Fibroblast of lung (primary cell): ENCODE measurements at regions not wholly inside any gene's neighbourhood (a gene's known extent, or its start where the extent isn't known, plus 50 kb on each side); places are given as distances from the start of the nearest gene placed in this dataset.

Experiments used
- DNase-seq, 2 donors: peaks; one replicate each; pipeline versions ENCODE4 v3.0.0 to v3.0.0-alpha.2; 2010; ENCODE audit warnings: low read depth in 2 of 2
- H2AFZ ChIP-seq: 2 replicates; pipeline ENCODE4 v1.5.1; 2012; ENCODE audit warnings: low read length, control low read depth, inconsistent platforms
- H3K27ac ChIP-seq: 2 replicates; pipeline ENCODE4 v1.5.1; 2011; ENCODE audit warnings: low read length, control low read depth; ENCODE audit not compliant: insufficient read depth
- H3K27me3 ChIP-seq: 2 replicates; pipeline ENCODE4 v1.5.1; 2011; ENCODE audit warnings: mild to moderate bottlenecking, low read length; ENCODE audit not compliant: control insufficient read depth, insufficient read depth
- H3K36me3 ChIP-seq: 2 replicates; pipeline ENCODE4 v1.5.1; 2011; ENCODE audit warnings: low read length; ENCODE audit not compliant: control insufficient read depth, insufficient read depth
- H3K4me1 ChIP-seq: 2 replicates; pipeline ENCODE4 v1.5.1; 2011; ENCODE audit warnings: low read length; ENCODE audit not compliant: control insufficient read depth, insufficient read depth; ENCODE audit errors: extremely low read depth
- H3K4me2 ChIP-seq: 2 replicates; pipeline ENCODE4 v1.5.1; 2011; ENCODE audit warnings: low read length, control low read depth; ENCODE audit not compliant: insufficient read depth; ENCODE audit errors: extremely low read depth
- H3K4me3 ChIP-seq, 4 experiments: fragments of 200-600 bp in 1 of 4; sonication (generic) in 1 of 4; replicated peaks in 1 of 4; 2 replicates each; pipeline ENCODE4 v1.5.1; 2011 to 2016; ENCODE audit warnings: low read length in 4 of 4, low read depth in 3 of 4, mild to moderate bottlenecking in 3 of 4, control low read depth in 2 of 4, inconsistent platforms in 1 of 4, mixed read lengths in 1 of 4; ENCODE audit not compliant: insufficient read depth in 1 of 4; ENCODE audit errors: control extremely low read depth in 1 of 4
- H3K79me2 ChIP-seq: 2 replicates; pipeline ENCODE4 v1.5.1; 2012; ENCODE audit warnings: mild to moderate bottlenecking, low read length, inconsistent platforms; ENCODE audit not compliant: control insufficient read depth, insufficient read depth
- H3K9ac ChIP-seq: 2 replicates; pipeline ENCODE4 v1.5.1; 2011; ENCODE audit warnings: mild to moderate bottlenecking, low read length, control low read depth; ENCODE audit not compliant: insufficient read depth
- H3K9me3 ChIP-seq: 2 replicates; pipeline ENCODE4 v1.5.1; 2012; ENCODE audit warnings: low read depth, low read length; ENCODE audit not compliant: control insufficient read depth, insufficient read depth
- H4K20me1 ChIP-seq: 2 replicates; pipeline ENCODE4 v1.5.1; 2011; ENCODE audit warnings: low read length; ENCODE audit not compliant: control insufficient read depth, insufficient read depth; ENCODE audit errors: extremely low read depth
- CTCF ChIP-seq, 2 donors: IDR thresholded peaks in 1 of 2; conservative IDR thresholded peaks in 1 of 2; 1 replicate in 1 of 2; 2 replicates in 1 of 2; pipeline ENCODE4 v1.5.1; 2011 to 2012; ENCODE audit warnings: low read length in 2 of 2, control low read depth in 1 of 2, inconsistent platforms in 1 of 2, low read depth in 1 of 2, mild to moderate bottlenecking in 1 of 2
- EZH2 ChIP-seq: IDR thresholded peaks from 2 replicates; pipeline ENCODE4 v1.5.1; 2012; ENCODE audit warnings: low read length, control low read depth, mild to moderate bottlenecking; ENCODE audit errors: missing control alignments

DNA sequence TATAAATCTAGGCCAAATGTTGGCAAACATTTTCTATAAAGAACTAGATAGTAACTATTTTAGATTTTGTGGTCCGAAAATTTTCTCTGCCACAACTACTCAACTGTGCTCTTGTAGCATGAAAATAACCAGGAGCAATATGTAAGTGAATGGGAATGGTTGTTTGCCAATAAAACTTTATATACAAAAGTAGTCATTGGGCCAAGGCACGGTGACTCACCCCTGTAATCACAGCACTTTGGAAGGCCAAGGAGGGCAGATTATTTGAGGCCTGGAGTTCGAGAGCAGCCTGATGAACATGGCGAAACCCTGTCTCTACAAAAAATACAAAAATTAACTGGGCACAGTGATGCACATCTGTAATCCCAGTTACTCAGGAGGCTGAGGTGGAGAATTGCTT, 617.1 kb downstream of the EPM2A start:
- no peak for DNase-seq
- Histone ChIP-seq H3K79me2 (no peaks in the 10 kb centered on the region), H3K9me3 (no peaks in the 10 kb centered on the region), H3K4me3 (no peak overlapping the region), H4K20me1 (no peaks in the 10 kb centered on the region), H3K27me3 (no peaks in the 10 kb centered on the region), H3K9ac (no peak overlapping the region), H3K27ac (no peak overlapping the region), H3K4me1 (no peaks in the 10 kb centered on the region), H3K4me2 (no peak overlapping the region), H2AFZ (no peak overlapping the region), H3K36me3 (no peaks in the 10 kb centered on the region)
- TF ChIP-seq CTCF (conservative IDR thresholded peaks at IDR 0.05 in 1 of 2, IDR thresholded peaks at IDR 0.05 in 1 of 2; ENCODE audit: low read depth in 1 of 2, low read length in 2 of 2) (no peak), EZH2 (no peak)

DNA sequence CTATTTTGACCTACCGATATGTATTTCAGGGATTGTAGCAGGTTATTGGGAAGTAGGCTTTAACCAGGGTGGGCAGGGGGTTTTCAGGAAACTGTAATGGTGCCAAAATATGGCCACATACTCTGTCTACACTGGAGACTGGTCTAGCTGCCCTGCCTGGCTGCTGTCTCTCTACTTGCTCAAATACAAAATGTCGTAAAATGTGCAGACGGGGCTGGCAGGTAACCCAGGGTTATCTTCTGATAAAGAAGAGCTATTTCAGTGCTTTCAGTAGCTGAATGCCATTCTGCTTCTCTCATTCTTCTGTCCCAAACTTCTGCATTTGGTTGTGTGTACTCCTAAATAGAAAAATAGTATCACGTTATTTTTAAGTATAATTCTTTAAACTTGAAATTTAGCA, 616.2 kb downstream of the EPM2A start:
- H3K27me3 ChIP-seq = no peaks in the 10 kb centered on the region
- H2AFZ ChIP-seq = no peak overlapping the region
- TF ChIP-seq EZH2 = no peak
- TF ChIP-seq CTCF (conservative IDR thresholded peaks at IDR 0.05 in 1 of 2, IDR thresholded peaks at IDR 0.05 in 1 of 2; ENCODE audit: low read depth in 1 of 2, low read length in 2 of 2) = no peak
- no peak overlapping the region for H3K4me3 ChIP-seq
- H3K9me3 ChIP-seq = no peaks in the 10 kb centered on the region
- no peak overlapping the region for H3K9ac ChIP-seq
- no peaks in the 10 kb centered on the region for H3K4me1 ChIP-seq
- no peaks in the 10 kb centered on the region for H3K79me2 ChIP-seq
- no peak for DNase-seq
- no peak overlapping the region for H3K4me2 ChIP-seq
- no peaks in the 10 kb centered on the region for H4K20me1 ChIP-seq
- H3K36me3 ChIP-seq = no peaks in the 10 kb centered on the region
- no peak overlapping the region for H3K27ac ChIP-seq

GRCh38 chr6:145132709-145133108, 602.6 kb downstream of the EPM2A start:
- Histone ChIP-seq H3K79me2 (no peaks in the 10 kb centered on the region), H4K20me1 (no peaks in the 10 kb centered on the region), H3K9me3 (no peaks in the 10 kb centered on the region), H3K27ac (no peak overlapping the region), H3K9ac (no peak overlapping the region), H3K4me3 (no peak overlapping the region), H3K4me2 (no peak overlapping the region), H3K36me3 (no peaks in the 10 kb centered on the region), H3K27me3 (no peaks in the 10 kb centered on the region), H2AFZ (no peak overlapping the region), H3K4me1 (no peaks in the 10 kb centered on the region)
- DNase-seq = no peak
- no peak for TF ChIP-seq CTCF (conservative IDR thresholded peaks at IDR 0.05 in 1 of 2, IDR thresholded peaks at IDR 0.05 in 1 of 2; ENCODE audit: low read depth in 1 of 2, low read length in 2 of 2)
- no peak for TF ChIP-seq EZH2
